DND-41 (cell line): ENCODE measurements at regions not wholly inside any gene's neighbourhood (a gene's known extent, or its start where the extent isn't known, plus 50 kb on each side); places are given as distances from the start of the nearest gene placed in this dataset.

Experiments
- ATAC-seq: fragments of 200-7000 bp; cut with Tn5 transposase; 3 replicates; pipeline ENCODE4 v1.9.1; 2021; ENCODE audit warnings: low read depth; ENCODE audit not compliant: insufficient read depth
- DNase-seq: peaks from one replicate; pipeline ENCODE4 v3.0.0-alpha.2; 2020
- H2AFZ ChIP-seq: 2 replicates; pipeline ENCODE4 v1.6.0; 2012; ENCODE audit warnings: low read depth, low read length
- H3K27ac ChIP-seq: 2 replicates; pipeline ENCODE4 v1.5.1; 2012; ENCODE audit warnings: low read length, inconsistent platforms
- H3K27me3 ChIP-seq: fragments of 200-600 bp; sonication (generic); 2 replicates; pipeline ENCODE4 v1.6.0; 2012; ENCODE audit warnings: low read length, mild to moderate bottlenecking, inconsistent platforms; ENCODE audit not compliant: insufficient read depth, poor library complexity
- H3K36me3 ChIP-seq: 2 replicates; pipeline ENCODE4 v1.5.1; 2012; ENCODE audit warnings: low read length, inconsistent platforms; ENCODE audit not compliant: insufficient read depth
- H3K4me1 ChIP-seq: 2 replicates; pipeline ENCODE4 v1.5.1; 2012; ENCODE audit warnings: mild to moderate bottlenecking, low read length; ENCODE audit not compliant: insufficient read depth
- H3K4me2 ChIP-seq: 2 replicates; pipeline ENCODE4 v1.6.0; 2012; ENCODE audit warnings: mild to moderate bottlenecking, moderate library complexity, low read length, inconsistent platforms; ENCODE audit not compliant: insufficient read depth
- H3K4me3 ChIP-seq, 2 experiments: fragments of 200-600 bp in 1 of 2; shearing (Covaris generic) in 1 of 2; 2 replicates each; pipeline ENCODE4 v1.5.1; 2012 to 2016; ENCODE audit warnings: inconsistent platforms in 2 of 2, low read length in 2 of 2, mild to moderate bottlenecking in 2 of 2, low read depth in 1 of 2, moderate library complexity in 1 of 2
- H3K79me2 ChIP-seq: 2 replicates; pipeline ENCODE4 v1.6.0; 2012; ENCODE audit warnings: low read length, inconsistent platforms; ENCODE audit not compliant: insufficient read depth
- H3K9ac ChIP-seq: 2 replicates; pipeline ENCODE4 v1.6.0; 2012; ENCODE audit warnings: low read depth, mild to moderate bottlenecking, inconsistent platforms, low read length, moderate library complexity
- H3K9me3 ChIP-seq: 2 replicates; pipeline ENCODE4 v1.5.1; 2012; ENCODE audit warnings: low read length, moderate library complexity, mild to moderate bottlenecking, inconsistent platforms; ENCODE audit not compliant: insufficient read depth, severe bottlenecking
- H4K20me1 ChIP-seq: 2 replicates; pipeline ENCODE4 v1.6.0; 2012; ENCODE audit warnings: low read length; ENCODE audit not compliant: insufficient read depth
- EZH2 ChIP-seq: IDR thresholded peaks from 3 replicates; pipeline ENCODE4 v1.6.1; 2012; ENCODE audit warnings: borderline replicate concordance, low read depth, mild to moderate bottlenecking, moderate library complexity, low read length, inconsistent platforms; ENCODE audit not compliant: severe bottlenecking
- TF ChIP-seq, protein P1 (sequence below): IDR thresholded peaks from 2 replicates; pipeline ENCODE4 v1.5.1; 2012; ENCODE audit warnings: borderline replicate concordance, low read length, moderate library complexity, mild to moderate bottlenecking; ENCODE audit not compliant: poor library complexity, severe bottlenecking; ENCODE audit errors: extremely low read depth

DNA sequence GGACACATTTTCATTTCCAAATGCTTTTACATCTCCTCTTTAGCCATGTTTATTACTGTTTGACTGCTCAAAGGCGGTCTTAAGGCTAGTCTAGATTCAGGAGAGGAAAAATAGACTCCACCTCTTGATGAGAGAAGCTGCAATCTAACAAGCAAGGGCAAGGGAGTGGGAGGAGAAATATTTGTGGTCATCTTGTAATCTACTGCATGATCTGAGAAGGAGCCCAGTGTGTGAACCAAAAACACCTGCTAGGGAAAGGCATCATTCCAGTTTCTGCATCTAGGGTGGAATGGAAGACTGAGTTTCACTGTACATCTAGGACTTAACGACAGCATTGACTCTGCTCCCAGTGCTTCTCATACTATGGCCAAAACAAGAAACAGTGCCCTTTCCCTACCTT, 232.2 kb upstream of the HS3ST3A1 start:
- H3K4me3 ChIP-seq: no peak overlapping the region
- no peak overlapping the region for H3K27ac ChIP-seq
- no peak overlapping the region for H3K4me2 ChIP-seq
- ATAC-seq (no peak), DNase-seq (no peak)
- no peaks in the 10 kb centered on the region for H3K36me3 ChIP-seq
- H3K27me3 ChIP-seq: no peaks in the 10 kb centered on the region
- no peak overlapping the region for H2AFZ ChIP-seq
- no peaks in the 10 kb centered on the region for H3K79me2 ChIP-seq
- H3K9me3 ChIP-seq: no peaks in the 10 kb centered on the region
- no peak for TF ChIP-seq EZH2
- TF ChIP-seq, protein P1, sequence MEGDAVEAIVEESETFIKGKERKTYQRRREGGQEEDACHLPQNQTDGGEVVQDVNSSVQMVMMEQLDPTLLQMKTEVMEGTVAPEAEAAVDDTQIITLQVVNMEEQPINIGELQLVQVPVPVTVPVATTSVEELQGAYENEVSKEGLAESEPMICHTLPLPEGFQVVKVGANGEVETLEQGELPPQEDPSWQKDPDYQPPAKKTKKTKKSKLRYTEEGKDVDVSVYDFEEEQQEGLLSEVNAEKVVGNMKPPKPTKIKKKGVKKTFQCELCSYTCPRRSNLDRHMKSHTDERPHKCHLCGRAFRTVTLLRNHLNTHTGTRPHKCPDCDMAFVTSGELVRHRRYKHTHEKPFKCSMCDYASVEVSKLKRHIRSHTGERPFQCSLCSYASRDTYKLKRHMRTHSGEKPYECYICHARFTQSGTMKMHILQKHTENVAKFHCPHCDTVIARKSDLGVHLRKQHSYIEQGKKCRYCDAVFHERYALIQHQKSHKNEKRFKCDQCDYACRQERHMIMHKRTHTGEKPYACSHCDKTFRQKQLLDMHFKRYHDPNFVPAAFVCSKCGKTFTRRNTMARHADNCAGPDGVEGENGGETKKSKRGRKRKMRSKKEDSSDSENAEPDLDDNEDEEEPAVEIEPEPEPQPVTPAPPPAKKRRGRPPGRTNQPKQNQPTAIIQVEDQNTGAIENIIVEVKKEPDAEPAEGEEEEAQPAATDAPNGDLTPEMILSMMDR: no peak
- H3K4me1 ChIP-seq: no peaks in the 10 kb centered on the region
- no peak overlapping the region for H3K9ac ChIP-seq
- no peaks in the 10 kb centered on the region for H4K20me1 ChIP-seq

DNA sequence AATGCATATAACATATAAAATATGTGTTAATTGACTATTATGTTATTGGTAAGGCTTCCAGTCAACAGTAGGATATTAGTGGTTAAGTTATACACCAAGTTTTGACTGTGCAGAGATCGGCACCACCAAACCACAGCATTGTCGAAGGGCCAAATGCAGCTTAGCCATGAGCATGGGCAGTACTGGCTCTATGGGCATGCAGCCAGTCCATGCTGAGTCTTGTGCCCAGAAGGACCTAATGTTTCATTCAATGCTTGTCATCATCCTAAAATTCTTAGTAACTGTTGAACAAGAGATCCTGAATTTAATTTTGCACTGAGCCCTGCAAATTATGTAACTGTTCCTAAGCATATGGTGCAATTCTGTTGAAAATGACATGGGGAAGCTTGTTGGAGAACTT, 233.4 kb upstream of the HS3ST3A1 start:
- no peaks in the 10 kb centered on the region for H3K36me3 ChIP-seq
- no peak for DNase-seq
- H3K4me2 ChIP-seq: no peak overlapping the region
- no peaks in the 10 kb centered on the region for H3K9me3 ChIP-seq
- no peaks in the 10 kb centered on the region for H3K79me2 ChIP-seq
- H3K27ac ChIP-seq: no peak overlapping the region
- no peak overlapping the region for H3K4me3 ChIP-seq
- H3K4me1 ChIP-seq: no peaks in the 10 kb centered on the region
- H4K20me1 ChIP-seq: no peaks in the 10 kb centered on the region
- no peak for TF ChIP-seq EZH2
- TF ChIP-seq, protein P1: no peak
- no peak overlapping the region for H2AFZ ChIP-seq
- H3K27me3 ChIP-seq: no peaks in the 10 kb centered on the region
- no peak for ATAC-seq
- no peak overlapping the region for H3K9ac ChIP-seq

DNA sequence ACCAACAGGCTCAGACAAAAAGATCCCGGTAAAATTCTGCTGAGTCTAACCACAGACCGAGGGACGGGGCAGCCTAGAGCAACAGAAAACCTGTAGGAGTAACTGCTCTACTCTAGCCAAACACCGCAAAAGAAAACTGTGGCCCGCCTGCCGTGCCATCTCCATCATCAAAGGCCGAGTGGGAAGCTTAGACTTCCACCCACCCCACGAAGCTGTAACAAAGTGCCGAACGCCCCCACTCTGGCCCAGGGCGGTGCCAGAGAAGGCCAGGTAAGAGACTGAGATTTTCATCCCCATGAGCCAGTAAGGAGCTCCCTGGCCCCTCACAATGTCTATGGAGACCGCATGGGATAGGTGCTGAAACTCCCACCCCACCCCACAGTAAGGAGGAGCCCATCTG, 231.9 kb upstream of the COX10 start:
- no peak for ATAC-seq
- Histone ChIP-seq H3K36me3 (no peaks in the 10 kb centered on the region), H3K79me2 (no peaks in the 10 kb centered on the region), H3K27ac (no peak overlapping the region), H3K4me3 (no peak overlapping the region), H2AFZ (no peak overlapping the region), H3K9me3 (no peaks in the 10 kb centered on the region), H3K4me1 (no peaks in the 10 kb centered on the region), H4K20me1 (no peaks in the 10 kb centered on the region), H3K27me3 (no peaks in the 10 kb centered on the region), H3K9ac (no peak overlapping the region), H3K4me2 (no peak overlapping the region)
- TF ChIP-seq EZH2: no peak
- TF ChIP-seq, protein P1: no peak
- DNase-seq: no peak

DNA sequence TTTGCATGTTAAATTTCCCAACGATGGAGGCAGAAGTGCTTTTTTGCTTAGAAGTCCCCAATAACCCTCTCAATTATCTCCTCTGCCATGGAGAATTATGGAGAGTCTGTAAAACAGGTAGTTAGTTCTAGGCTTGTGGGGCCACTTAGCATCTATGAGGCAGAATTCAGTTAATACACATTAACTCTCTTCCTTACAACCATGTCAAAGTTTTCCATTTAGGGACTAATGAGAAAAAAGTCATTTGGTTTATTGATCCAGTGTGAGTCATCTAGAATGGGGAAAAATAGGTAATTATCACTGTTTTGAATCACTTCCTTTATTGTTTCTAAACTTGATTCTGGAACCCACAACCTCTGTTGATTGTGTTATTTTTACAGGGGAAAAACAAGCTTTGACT, 229.1 kb upstream of the COX10 start:
- TF ChIP-seq EZH2: no peak
- TF ChIP-seq, protein P1: no peak
- Histone ChIP-seq H3K79me2 (no peaks in the 10 kb centered on the region), H3K27ac (no peak overlapping the region), H2AFZ (no peak overlapping the region), H4K20me1 (no peaks in the 10 kb centered on the region), H3K4me1 (no peaks in the 10 kb centered on the region), H3K9ac (no peak overlapping the region), H3K36me3 (no peaks in the 10 kb centered on the region), H3K27me3 (no peaks in the 10 kb centered on the region), H3K4me3 (no peak overlapping the region), H3K4me2 (no peak overlapping the region), H3K9me3 (no peaks in the 10 kb centered on the region)
- DNase-seq (no peak), ATAC-seq (no peak)
